ENCODE measurements at regions not wholly inside any gene's neighbourhood (a gene's known extent, or its start where the extent isn't known, plus 50 kb on each side); places are given as distances from the start of the nearest gene placed in this dataset.
A peak's percentile ranks its signal among the peaks of the same experiment; 100 is the strongest.
"Not testable (repeated sequence)": the region's sequence is repeated elsewhere in the genome, so short reads cannot be mapped to it uniquely, and the experiment has no call there.

DNA sequence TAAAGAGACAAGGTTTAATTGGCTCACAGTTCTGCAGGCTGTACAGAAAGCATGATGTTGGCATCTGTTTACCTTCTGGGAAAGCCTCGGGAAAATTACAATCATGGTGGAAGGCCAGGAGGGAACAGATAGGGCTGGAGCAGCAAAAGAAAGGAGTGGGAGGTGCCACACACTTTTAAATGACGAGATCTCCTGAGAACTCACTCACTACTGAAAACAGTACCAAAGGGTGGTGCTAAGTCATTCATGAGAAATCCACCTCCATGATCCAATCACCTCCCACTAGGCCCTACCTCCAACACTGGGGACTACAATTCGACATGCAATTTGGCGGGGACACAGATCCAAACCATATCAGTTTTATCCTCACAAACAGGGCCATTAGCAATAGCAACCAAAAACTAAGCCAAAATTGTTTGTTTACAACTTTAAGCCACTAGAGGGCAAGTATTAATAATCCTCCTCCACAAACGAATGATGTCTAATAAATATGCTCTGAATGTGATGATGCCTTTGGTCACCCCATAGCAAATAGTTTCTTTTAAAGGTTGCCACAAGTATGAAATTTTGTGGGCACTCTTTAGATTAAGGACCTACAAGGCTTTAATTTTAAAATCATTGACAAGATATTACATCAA lies 129.2 kb upstream of the NRBF2 start:
- DNase-seq (ENCODE audit: low spot score in 2 of 2) = no peak
- FAIRE-seq = no peak

DNA sequence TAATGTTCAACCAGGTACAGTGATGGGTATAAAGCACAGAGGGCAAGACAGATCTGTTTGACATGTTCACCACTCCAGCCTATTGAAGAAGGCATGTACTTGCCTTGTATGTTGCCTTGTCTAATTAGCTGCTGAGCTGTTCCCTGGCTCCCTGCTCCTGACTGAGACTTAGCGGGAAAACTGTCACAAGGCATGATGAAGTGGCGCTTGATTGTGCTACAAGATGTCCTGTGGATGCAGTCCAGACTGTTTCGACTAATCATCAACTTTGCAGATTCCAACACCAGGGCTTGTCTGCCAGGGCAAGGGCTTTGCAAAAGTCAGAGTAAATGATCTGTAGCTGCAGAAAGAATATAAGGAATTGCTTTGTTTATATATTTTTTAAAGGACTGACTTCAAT lies 136.2 kb upstream of the NRBF2 start:
- no peak for FAIRE-seq
- no peak for DNase-seq (ENCODE audit: low spot score in 2 of 2)

- DNase-seq (ENCODE audit: low spot score in 2 of 2) (no peak), FAIRE-seq (no peak)
Measured at GRCh38 chr10:62996516-62996915, 136.6 kb upstream of the NRBF2 start.

- DNase-seq (ENCODE audit: low spot score in 2 of 2) (no peak), FAIRE-seq (no peak)
Measured at GRCh38 chr10:62993121-62993520, 140.0 kb upstream of the NRBF2 start.

DNA sequence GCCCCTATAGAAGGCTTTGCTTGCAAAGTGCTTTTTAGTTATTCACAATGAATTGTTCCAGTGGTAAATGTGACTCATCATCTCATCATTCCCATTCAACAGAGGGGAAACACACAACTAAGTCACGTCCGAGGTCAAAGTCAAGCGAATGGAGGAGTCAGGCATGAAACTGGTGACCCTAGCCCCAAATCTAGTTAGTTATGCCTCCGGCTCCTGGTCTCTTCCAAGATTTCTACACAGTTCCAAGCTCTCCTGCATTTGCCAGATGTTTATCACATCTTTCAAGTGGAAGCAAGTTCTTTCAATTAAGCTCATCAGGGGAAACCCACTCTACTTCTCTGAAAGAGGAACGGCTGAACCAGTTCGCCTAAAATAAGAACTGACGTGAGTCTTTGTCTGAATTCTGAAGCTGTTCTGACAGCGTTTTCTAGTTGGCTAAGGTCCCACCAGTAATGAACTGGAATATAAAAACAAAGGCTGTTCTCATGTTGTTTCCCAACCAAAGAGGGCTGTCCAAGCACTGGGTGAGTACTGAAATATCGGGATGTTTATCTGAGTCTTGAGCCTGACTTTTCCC lies 140.9 kb upstream of the NRBF2 start:
- DNase-seq (ENCODE audit: low spot score in 2 of 2) (peak; percentile 4 to 11), FAIRE-seq (no peak)

DNA sequence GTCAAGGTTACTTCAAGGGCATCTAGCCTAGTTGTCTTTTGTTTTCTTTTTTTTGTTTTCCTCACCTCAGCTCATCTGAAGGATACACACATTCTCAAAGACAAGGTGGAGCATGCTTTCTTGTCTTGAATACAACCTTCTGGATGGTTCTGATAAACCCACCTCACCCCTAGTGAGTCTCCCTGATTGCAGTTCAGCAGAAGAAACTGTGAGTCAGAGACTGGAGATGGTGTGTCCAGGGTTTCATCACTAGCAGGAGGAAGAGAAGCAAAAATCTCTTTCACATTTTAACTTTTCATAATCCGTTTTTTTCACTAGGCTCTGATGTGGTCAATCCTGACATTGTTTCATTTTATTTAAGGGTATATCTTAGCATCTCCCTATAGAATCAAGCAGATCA lies 143.0 kb upstream of the NRBF2 start:
- no peak for FAIRE-seq
- DNase-seq (ENCODE audit: low spot score in 2 of 2) = no peak

DNA sequence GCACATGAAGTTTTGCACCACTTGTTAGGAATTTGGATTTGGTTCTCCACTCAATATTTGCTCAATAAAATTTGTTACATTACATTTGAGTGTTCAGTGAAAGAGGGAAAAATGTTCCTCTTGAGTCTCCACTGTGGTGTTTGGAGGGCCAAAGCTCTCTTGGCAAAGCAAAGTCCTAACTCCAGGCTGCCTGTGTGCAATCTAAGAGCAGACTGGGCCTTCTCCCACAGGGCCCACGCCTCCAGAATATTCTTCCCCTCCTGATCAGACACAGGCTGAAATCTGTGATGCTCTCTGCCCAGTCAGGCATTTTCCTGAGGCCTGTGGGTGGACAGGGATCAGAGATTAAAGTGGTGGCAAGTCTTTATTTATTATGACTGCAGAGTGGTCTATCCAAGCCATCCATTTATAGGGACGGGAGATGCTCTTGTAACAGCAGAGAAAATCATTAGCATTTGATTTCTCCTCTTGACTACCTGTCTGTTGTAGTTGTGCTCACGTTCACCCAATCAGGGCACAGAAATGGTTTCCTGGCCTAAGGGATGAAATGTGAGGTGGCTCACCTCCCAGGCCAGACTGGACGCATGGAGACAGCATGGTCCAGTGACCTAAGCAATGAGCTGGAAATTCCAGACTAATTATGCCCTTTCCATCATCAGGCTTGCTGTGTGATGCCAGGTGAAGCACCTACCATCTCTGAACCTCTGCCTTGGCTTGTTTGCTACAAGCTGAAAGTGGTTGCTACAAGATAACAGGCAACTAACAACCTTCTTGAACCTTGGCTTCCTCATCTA lies 147.1 kb upstream of the NRBF2 start:
- DNase-seq (ENCODE audit: low spot score in 2 of 2) (no peak), FAIRE-seq (no peak)

DNA sequence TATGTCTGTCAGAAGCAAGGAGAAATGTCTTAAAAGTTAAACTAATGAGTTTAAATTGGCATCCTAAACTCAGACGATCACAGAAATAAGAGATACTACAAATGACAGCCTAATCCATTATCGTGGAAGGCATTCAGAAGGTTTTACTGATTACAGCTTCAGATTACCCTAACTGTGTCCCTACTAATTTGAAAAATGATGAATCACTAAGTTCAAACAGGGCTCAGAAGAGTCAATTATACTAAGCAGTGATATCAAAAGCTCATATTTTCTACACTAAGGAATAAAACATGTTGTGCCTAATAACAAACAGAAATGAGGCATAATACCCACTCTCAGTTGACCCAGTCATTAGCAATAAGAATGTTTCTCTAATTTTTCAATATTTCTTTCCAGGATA lies 152.0 kb upstream of the NRBF2 start:
- DNase-seq (ENCODE audit: low spot score in 2 of 2) = no peak
- FAIRE-seq = no peak

DNA sequence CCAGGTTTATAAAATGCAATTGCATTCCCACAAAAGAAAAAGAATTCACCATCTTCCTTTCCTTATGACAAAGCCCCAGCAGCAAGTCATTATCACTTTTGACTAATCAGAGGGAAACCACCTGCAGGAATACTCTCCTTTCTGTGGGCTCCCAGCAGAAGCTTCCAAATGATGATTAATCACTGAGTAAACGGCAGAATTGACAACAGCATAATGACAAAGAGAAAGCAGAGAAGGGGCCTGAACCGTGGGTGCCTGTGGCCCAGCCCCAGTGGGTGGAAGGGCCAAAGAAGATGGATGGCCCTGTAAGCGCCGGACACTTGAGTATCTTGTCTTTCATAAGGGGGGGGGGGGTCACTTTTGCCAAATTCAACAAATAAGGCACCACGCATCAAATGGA lies 152.4 kb upstream of the NRBF2 start:
- FAIRE-seq = no peak

DNA sequence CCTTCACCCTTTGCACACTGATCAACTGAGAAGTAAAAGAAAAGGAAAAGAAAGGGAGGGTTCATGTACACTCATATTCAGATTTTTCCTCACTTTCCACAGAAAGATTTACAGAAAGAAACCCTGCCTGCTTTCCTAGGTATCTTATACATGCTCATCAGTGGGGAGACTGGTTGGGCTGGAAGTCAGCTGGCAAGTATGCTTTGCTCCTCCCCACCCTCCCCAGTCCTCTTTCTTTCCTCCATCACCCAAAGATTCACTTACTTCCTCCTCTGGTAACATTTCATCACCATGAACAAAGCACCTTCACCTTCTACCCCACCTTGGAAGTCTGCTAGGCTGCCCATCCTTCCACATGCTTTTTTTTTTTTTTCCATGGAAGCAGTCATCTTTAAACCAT lies 153.2 kb upstream of the NRBF2 start:
- DNase-seq (ENCODE audit: low spot score in 2 of 2) (no peak), FAIRE-seq (no peak)

More for the DNA sequence above, 152.4 kb upstream of the NRBF2 start:
- DNase-seq (ENCODE audit: low spot score in 2 of 2) = no peak

GRCh38 chr10:62978482-62978881 lies 154.6 kb upstream of the NRBF2 start:
- FAIRE-seq (no peak), DNase-seq (ENCODE audit: low spot score in 2 of 2) (no peak)

DNA sequence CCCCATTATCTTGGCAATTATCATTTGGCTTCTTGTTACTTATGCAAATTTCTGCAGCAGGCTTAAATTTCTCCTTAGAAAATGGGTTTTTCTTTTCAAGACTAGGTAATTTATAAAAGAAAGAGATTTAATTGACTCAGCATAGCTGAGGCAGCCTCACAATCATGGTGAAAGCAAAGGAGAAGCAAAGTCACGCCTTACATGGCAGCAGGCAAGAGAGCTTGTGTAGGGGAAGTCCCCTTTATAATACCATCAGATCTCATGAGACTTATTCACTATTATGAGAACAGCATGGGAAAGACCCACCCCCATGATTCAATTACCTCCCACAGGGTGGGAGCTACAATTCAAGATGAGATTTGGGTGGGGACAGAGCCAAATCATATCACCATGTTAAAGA lies 158.3 kb upstream of the NRBF2 start:
- DNase-seq (ENCODE audit: low spot score in 2 of 2); FAIRE-seq: not testable (repeated sequence)

DNA sequence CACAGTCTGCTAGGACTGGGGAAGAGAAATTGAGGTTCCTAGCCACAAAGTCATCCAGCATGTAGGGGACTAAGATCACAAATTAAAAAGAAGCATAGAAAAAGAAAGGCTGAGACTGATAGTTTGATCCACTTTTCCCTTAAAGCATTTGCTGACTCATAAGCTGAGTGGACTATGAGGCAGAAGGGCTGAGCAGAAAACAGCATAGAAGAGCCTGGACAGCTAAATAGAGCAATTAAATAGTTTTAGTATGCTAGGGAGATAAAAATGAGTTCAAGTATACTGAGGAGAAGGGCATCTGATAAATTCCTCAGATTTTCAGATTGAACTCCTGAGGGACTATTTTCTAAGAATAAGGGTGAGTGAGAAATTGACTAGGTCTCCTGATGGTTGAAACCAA lies 155.9 kb upstream of the EGR2 start:
- FAIRE-seq = no peak
- no peak for DNase-seq (ENCODE audit: low spot score in 2 of 2)

GRCh38 chr10:62964026-62964425 lies 147.9 kb upstream of the EGR2 start:
- no peak for DNase-seq (ENCODE audit: low spot score in 2 of 2)
- FAIRE-seq = no peak

DNA sequence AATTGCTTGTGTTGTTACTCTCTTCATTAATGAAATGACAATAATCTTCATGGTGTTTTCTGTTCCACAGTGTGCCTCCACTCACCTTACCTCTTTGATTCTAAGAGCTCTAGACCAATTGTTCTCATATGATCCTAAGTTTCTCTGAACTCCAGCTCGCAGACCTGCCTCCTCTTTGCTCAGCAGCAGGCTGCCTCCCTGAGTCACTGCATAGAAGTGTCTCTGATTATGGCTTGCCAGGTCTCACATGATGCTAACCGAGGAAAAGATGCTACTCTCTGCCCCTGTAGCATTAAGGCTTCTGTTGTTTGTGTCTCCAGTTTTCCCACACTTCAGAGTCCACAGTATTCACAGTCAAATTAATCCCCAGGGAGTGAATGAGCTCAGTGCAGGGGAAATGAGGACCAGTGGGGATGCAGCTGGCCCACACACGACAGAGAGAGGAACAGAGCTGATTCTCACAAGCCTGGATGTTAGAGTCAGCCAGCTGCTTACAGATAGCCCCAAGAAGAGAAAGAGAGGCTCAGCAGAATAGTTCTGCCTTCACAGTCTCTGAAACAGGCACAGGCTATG lies 145.9 kb upstream of the EGR2 start:
- FAIRE-seq = no peak
- DNase-seq (ENCODE audit: low spot score in 2 of 2) = no peak

DNA sequence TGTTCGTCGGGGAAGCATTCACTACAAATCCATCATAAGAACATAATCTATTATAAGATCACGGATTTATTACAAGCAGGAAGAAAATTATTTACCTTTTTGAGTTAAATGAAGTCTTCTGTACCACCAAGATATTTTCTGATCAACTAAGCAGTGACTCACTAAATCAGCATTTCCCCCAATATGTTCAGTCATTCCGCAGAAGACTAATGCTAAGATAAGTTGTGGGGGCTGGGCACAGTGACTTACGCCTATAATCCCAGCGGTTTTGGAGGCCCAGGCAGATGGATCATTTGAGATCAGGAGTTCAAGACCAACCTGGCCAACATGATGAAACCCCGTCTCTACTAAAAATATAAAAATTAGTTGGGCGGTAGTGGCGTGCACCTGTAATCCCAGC lies 144.2 kb upstream of the EGR2 start:
- no peak for FAIRE-seq
- DNase-seq (ENCODE audit: low spot score in 2 of 2) = no peak

GRCh38 chr10:62959553-62959952 lies 143.4 kb upstream of the EGR2 start:
- no peak for FAIRE-seq

GRCh38 chr10:62958980-62959379 lies 142.8 kb upstream of the EGR2 start:
- DNase-seq (ENCODE audit: low spot score in 2 of 2) = no peak
- FAIRE-seq = no peak

More at GRCh38 chr10:62959553-62959952, 143.4 kb upstream of the EGR2 start:
- no peak for DNase-seq (ENCODE audit: low spot score in 2 of 2)

DNA sequence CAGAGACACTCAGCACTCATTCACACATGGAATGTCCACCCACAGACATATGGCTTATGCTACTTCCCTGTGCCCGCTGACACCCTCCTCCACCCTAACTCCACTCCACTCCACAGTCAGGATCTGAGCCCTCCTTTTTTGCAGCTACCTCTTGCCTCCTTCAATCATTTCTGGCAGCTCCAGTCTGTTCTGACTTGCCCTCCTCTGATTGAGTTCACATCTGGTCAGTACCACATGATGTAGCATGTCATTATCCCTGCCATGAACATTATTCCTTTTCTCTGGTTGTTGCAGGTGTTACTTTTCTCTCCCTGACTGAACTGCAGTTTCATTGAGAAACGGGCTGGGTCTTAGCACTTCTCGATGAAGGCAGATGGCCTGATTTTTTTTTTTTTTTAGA lies 130.1 kb upstream of the EGR2 start:
- no peak for FAIRE-seq

GRCh38 chr10:62939698-62940097 lies 123.5 kb upstream of the EGR2 start:
- FAIRE-seq (no peak), DNase-seq (ENCODE audit: low spot score in 2 of 2) (no peak)

More for the DNA sequence above, 130.1 kb upstream of the EGR2 start:
- DNase-seq (ENCODE audit: low spot score in 2 of 2) = peak in 1 of 2 donors; percentile 20

- no peak for FAIRE-seq
- no peak for DNase-seq (ENCODE audit: low spot score in 2 of 2)
Measured at GRCh38 chr10:62938672-62939071, 122.5 kb upstream of the EGR2 start.
